H9 (cell line): ENCODE measurements at regions not wholly inside any gene's neighbourhood (a gene's known extent, or its start where the extent isn't known, plus 50 kb on each side); places are given as distances from the start of the nearest gene placed in this dataset.

Experiments
- DNase-seq: peaks from one replicate; pipeline ENCODE4 v3.0.0-alpha.2; 2017
- H2AFZ ChIP-seq: one replicate; pipeline ENCODE4 v1.6.1; 2013; ENCODE audit warnings: mild to moderate bottlenecking, low read length, control low read depth, moderate library complexity
- H2AK5ac ChIP-seq: 2 replicates; pipeline ENCODE4 v1.6.1; 2013; ENCODE audit warnings: low read length, control low read depth, mixed read lengths; ENCODE audit not compliant: insufficient read length
- H2BK120ac ChIP-seq: one replicate; pipeline ENCODE4 v1.6.1; 2013; ENCODE audit warnings: low read depth, mild to moderate bottlenecking, low read length, control low read depth, inconsistent platforms; ENCODE audit not compliant: poor library complexity, severe bottlenecking
- H2BK12ac ChIP-seq: 2 replicates; pipeline ENCODE4 v1.6.1; 2013; ENCODE audit warnings: low read length, control low read depth, mixed read lengths, low read depth; ENCODE audit not compliant: insufficient read length
- H2BK15ac ChIP-seq: 2 replicates; pipeline ENCODE4 v1.6.1; 2013; ENCODE audit warnings: low read depth, low read length, control low read depth
- H2BK20ac ChIP-seq: one replicate; pipeline ENCODE4 v1.6.1; 2013; ENCODE audit warnings: low read depth, mild to moderate bottlenecking, low read length, control low read depth, inconsistent platforms; ENCODE audit not compliant: poor library complexity, severe bottlenecking
- H2BK5ac ChIP-seq: 2 replicates; pipeline ENCODE4 v1.6.1; 2013; ENCODE audit warnings: low read length, control low read depth, mixed read lengths; ENCODE audit not compliant: insufficient read length
- H3K14ac ChIP-seq: 2 replicates; pipeline ENCODE4 v1.6.1; 2013; ENCODE audit warnings: low read length, control low read depth; ENCODE audit not compliant: insufficient read depth
- H3K18ac ChIP-seq: 2 replicates; pipeline ENCODE4 v1.6.1; 2013; ENCODE audit warnings: low read depth, mild to moderate bottlenecking, mixed read lengths, low read length, control low read depth; ENCODE audit not compliant: insufficient read length
- H3K23ac ChIP-seq: 2 replicates; pipeline ENCODE4 v1.6.1; 2013; ENCODE audit warnings: low read length, control low read depth, mixed read lengths, low read depth; ENCODE audit not compliant: insufficient read length
- H3K23me2 ChIP-seq: 2 replicates; pipeline ENCODE4 v1.6.1; 2013; ENCODE audit warnings: low read depth, mild to moderate bottlenecking, mixed read lengths, low read length, control low read depth; ENCODE audit not compliant: insufficient read length, poor library complexity, severe bottlenecking
- H3K27ac ChIP-seq: 2 replicates; pipeline ENCODE4 v1.5.1; 2013; ENCODE audit warnings: low read length, control low read depth, mixed read lengths, low read depth; ENCODE audit not compliant: insufficient read length
- H3K27me3 ChIP-seq: 2 replicates; pipeline ENCODE4 v1.6.1; 2013; ENCODE audit warnings: low read length, control low read depth, inconsistent platforms; ENCODE audit not compliant: insufficient read depth
- H3K4ac ChIP-seq: 2 replicates; pipeline ENCODE4 v1.6.1; 2013; ENCODE audit warnings: low read depth, mild to moderate bottlenecking, control low read depth, inconsistent platforms, low read length, moderate library complexity
- H3K4me1 ChIP-seq: 2 replicates; pipeline ENCODE4 v1.6.1; 2013; ENCODE audit warnings: low read length, control low read depth, inconsistent platforms; ENCODE audit not compliant: insufficient read depth
- H3K4me2 ChIP-seq: 2 replicates; pipeline ENCODE4 v1.6.1; 2013; ENCODE audit warnings: low read length, control low read depth, mixed read lengths; ENCODE audit not compliant: insufficient read length, insufficient read depth
- H3K56ac ChIP-seq: 2 replicates; pipeline ENCODE4 v1.6.1; 2013; ENCODE audit warnings: low read depth, mild to moderate bottlenecking, mixed read lengths, low read length, control low read depth; ENCODE audit not compliant: insufficient read length
- H3K79me1 ChIP-seq: 2 replicates; pipeline ENCODE4 v1.6.1; 2013; ENCODE audit warnings: low read depth, mild to moderate bottlenecking, moderate library complexity, low read length, control low read depth, inconsistent platforms; ENCODE audit not compliant: insufficient read depth, poor library complexity, severe bottlenecking
- H3K79me2 ChIP-seq: 2 replicates; pipeline ENCODE4 v1.6.1; 2013; ENCODE audit warnings: low read length, control low read depth, inconsistent platforms; ENCODE audit not compliant: insufficient read depth
- H3K9ac ChIP-seq: 2 replicates; pipeline ENCODE4 v1.6.1; 2013; ENCODE audit warnings: low read length, control low read depth, mixed read lengths; ENCODE audit not compliant: insufficient read length; ENCODE audit errors: extremely low read depth
- H3K9me3 ChIP-seq: one replicate; pipeline ENCODE4 v1.6.1; 2013; ENCODE audit warnings: low read depth, low read length, inconsistent platforms; ENCODE audit not compliant: control insufficient read depth
- H3T11ph ChIP-seq: one replicate; pipeline ENCODE4 v1.6.1; 2013; ENCODE audit warnings: mild to moderate bottlenecking, low read length, control low read depth, inconsistent platforms
- H4K20me1 ChIP-seq: one replicate; pipeline ENCODE4 v1.6.1; 2013; ENCODE audit not compliant: control insufficient read depth, insufficient read length, insufficient read depth
- H4K5ac ChIP-seq: 2 replicates; pipeline ENCODE4 v1.6.1; 2013; ENCODE audit warnings: low read depth, mild to moderate bottlenecking, mixed read lengths, low read length, control low read depth; ENCODE audit not compliant: insufficient read length
- H4K8ac ChIP-seq: replicated peaks from 2 replicates; pipeline ENCODE4 v1.6.1; 2013; ENCODE audit warnings: low read length, control low read depth, mixed read lengths, low read depth; ENCODE audit not compliant: insufficient read length
- H4K91ac ChIP-seq: 2 replicates; pipeline ENCODE4 v1.6.1; 2013; ENCODE audit warnings: low read depth, mild to moderate bottlenecking, moderate library complexity, mixed read lengths, low read length, control low read depth; ENCODE audit not compliant: insufficient read length
- H3K27ac Mint-ChIP-seq, 3 experiments: 2 replicates in 2 of 3; 3 replicates in 1 of 3; pipeline ENCODE4 v1.8.0; 2020 to 2021; ENCODE audit warnings: mixed read lengths in 3 of 3, mild to moderate bottlenecking in 1 of 3, moderate library complexity in 1 of 3
- H3K27me3 Mint-ChIP-seq: 2 replicates; pipeline ENCODE4 v1.8.0; 2021; ENCODE audit warnings: low read depth, mild to moderate bottlenecking, moderate library complexity, mixed read lengths
- H3K36me3 Mint-ChIP-seq, 3 experiments: 2 replicates in 2 of 3; 3 replicates in 1 of 3; pipeline ENCODE4 v1.8.0; 2020 to 2021; ENCODE audit warnings: low read depth in 3 of 3, mixed read lengths in 3 of 3; ENCODE audit not compliant: insufficient read depth in 1 of 3
- H3K4me1 Mint-ChIP-seq, 2 experiments: 2 replicates each; pipeline ENCODE4 v1.8.0; 2020; ENCODE audit warnings: mixed read lengths in 2 of 2
- H3K4me3 Mint-ChIP-seq, 2 experiments: 2 replicates in 1 of 2; 3 replicates in 1 of 2; pipeline ENCODE4 v1.8.0; 2020 to 2021; ENCODE audit warnings: mild to moderate bottlenecking in 2 of 2, mixed read lengths in 2 of 2, moderate library complexity in 1 of 2
- H3K9me3 Mint-ChIP-seq, 2 experiments: 2 replicates in 1 of 2; 3 replicates in 1 of 2; pipeline ENCODE4 v1.8.0; 2020; ENCODE audit warnings: mild to moderate bottlenecking in 2 of 2, mixed read lengths in 2 of 2, moderate library complexity in 1 of 2
- WGBS: extraction: QIAGEN DNeasy Blood & Tissue Kit; methylation state at CpG from one replicate; pipeline ENCODE4 v1.1.7; 2013; ENCODE audit warnings: missing lambda C conversion rate, low lambda C conversion rate, mixed read lengths; ENCODE audit not compliant: insufficient read length; ENCODE audit errors: extremely low coverage; 5-methylcytosine and 5-hydroxymethylcytosine counted together
- TF ChIP-seq, protein P1 (sequence below): fragments of 200-600 bp; sonication (generic); conservative IDR thresholded peaks from 3 replicates; pipeline ENCODE4 v1.8.0; 2021; ENCODE audit warnings: antibody characterized with exemption, mild to moderate bottlenecking

DNA sequence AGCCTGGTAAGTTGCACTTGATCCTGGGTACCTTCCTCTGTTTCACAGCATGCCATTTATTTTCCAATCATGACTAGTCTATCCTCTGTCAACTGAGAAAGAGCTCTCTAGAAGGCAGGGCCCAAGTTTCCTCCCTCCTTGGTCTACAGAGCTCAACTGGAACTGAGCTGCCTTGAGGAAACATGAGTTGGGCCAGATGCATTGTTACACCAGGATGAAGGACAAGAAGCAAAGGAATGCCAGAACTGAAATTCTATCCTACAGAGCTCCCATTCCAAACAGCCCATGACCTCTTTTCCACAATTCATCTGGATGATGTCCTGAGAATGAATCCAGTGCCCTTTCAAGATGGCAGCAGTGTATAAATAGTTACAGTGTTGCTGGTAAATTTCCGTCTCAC lies 66.7 kb upstream of the E2F3 start:
- Mint-ChIP-seq H3K27ac (no peak overlapping the region; a peak in 1 of 7 replicates), H3K4me1 (no peaks in the 10 kb centered on the region), H3K36me3 (no peaks in the 10 kb centered on the region), H3K9me3 (peaks cover 0 to 2% of the 10 kb centered on the region in 2 experiments; a peak in 1 of 5 replicates), H3K27me3 (peaks cover 5% of the 10 kb centered on the region), H3K4me3 (no peak overlapping the region)
- H4K8ac ChIP-seq = no peak overlapping the region
- TF ChIP-seq, protein P1, sequence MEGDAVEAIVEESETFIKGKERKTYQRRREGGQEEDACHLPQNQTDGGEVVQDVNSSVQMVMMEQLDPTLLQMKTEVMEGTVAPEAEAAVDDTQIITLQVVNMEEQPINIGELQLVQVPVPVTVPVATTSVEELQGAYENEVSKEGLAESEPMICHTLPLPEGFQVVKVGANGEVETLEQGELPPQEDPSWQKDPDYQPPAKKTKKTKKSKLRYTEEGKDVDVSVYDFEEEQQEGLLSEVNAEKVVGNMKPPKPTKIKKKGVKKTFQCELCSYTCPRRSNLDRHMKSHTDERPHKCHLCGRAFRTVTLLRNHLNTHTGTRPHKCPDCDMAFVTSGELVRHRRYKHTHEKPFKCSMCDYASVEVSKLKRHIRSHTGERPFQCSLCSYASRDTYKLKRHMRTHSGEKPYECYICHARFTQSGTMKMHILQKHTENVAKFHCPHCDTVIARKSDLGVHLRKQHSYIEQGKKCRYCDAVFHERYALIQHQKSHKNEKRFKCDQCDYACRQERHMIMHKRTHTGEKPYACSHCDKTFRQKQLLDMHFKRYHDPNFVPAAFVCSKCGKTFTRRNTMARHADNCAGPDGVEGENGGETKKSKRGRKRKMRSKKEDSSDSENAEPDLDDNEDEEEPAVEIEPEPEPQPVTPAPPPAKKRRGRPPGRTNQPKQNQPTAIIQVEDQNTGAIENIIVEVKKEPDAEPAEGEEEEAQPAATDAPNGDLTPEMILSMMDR = no peak
- no peak overlapping the region for H3K18ac ChIP-seq
- H4K5ac ChIP-seq = no peak overlapping the region
- no peaks in the 10 kb centered on the region for H4K20me1 ChIP-seq
- no peak for DNase-seq
- no peak overlapping the region for H3K23ac ChIP-seq
- no peak overlapping the region for H3K56ac ChIP-seq
- no peaks in the 10 kb centered on the region for H3K27me3 ChIP-seq
- H2BK15ac ChIP-seq = no peak overlapping the region
- H3K27ac ChIP-seq = no peak overlapping the region
- no peak overlapping the region for H2AFZ ChIP-seq
- no peaks in the 10 kb centered on the region for H3K23me2 ChIP-seq
- no peak overlapping the region for H2BK12ac ChIP-seq
- no peak overlapping the region for H4K91ac ChIP-seq
- no peak overlapping the region for H3K14ac ChIP-seq
- H3K4me2 ChIP-seq = no peak overlapping the region
- no peak overlapping the region for H2AK5ac ChIP-seq
- no CpG with 5 or more reads among the region's 1 CpG for WGBS
- no peak overlapping the region for H2BK5ac ChIP-seq
- H3K9ac ChIP-seq = no peak overlapping the region
- H3K79me2 ChIP-seq = no peaks in the 10 kb centered on the region
- no peak overlapping the region for H2BK120ac ChIP-seq
- H2BK20ac ChIP-seq = no peak overlapping the region
- H3K4me1 ChIP-seq = no peaks in the 10 kb centered on the region; the same call in 1 of the 2 replicates
- H3K4ac ChIP-seq = no peak overlapping the region
- H3K79me1 ChIP-seq = no peaks in the 10 kb centered on the region
- H3K9me3 ChIP-seq = no peaks in the 10 kb centered on the region
- H3T11ph ChIP-seq = no peak overlapping the region
